ENCODE measurements at regions not wholly inside any gene's neighbourhood (a gene's known extent, or its start where the extent isn't known, plus 50 kb on each side); places are given as distances from the start of the nearest gene placed in this dataset.

GRCh38 chr6:9999796-10000195 lies 415.1 kb downstream of the TFAP2A start:
- TF ChIP-seq CEBPB (IDR thresholded peaks at IDR 0.05) (no peak), YY1 (IDR thresholded peaks at IDR 0.05; ENCODE audit: low read depth) (no peak), FOXM1 (IDR thresholded peaks at IDR 0.05; ENCODE audit: borderline replicate concordance, low read depth) (no peak), MAX (IDR thresholded peaks at IDR 0.05) (no peak), TAF1 (IDR thresholded peaks at IDR 0.05; ENCODE audit: low read depth) (no peak), TEAD4 (IDR thresholded peaks at IDR 0.05) (no peak), TCF12 (IDR thresholded peaks at IDR 0.05; ENCODE audit: low read depth) (no peak), EGR1 (IDR thresholded peaks at IDR 0.05) (no peak), REST (IDR thresholded peaks at IDR 0.05; ENCODE audit: low read depth) (no peak), USF1 (IDR thresholded peaks at IDR 0.05) (no peak), CREB1 (IDR thresholded peaks at IDR 0.05; ENCODE audit: low read depth) (no peak), EP300 (IDR thresholded peaks at IDR 0.05; ENCODE audit: borderline replicate concordance) (no peak), NFIC (IDR thresholded peaks at IDR 0.05) (no peak), RAD21 (IDR thresholded peaks at IDR 0.05; ENCODE audit: low read depth) (no peak)

GRCh38 chr6:9986273-9986672 lies 428.6 kb downstream of the TFAP2A start:
- no peak for TF ChIP-seq USF1 (IDR thresholded peaks at IDR 0.05)
- no peak for TF ChIP-seq CEBPB (IDR thresholded peaks at IDR 0.05)
- TF ChIP-seq NFIC (IDR thresholded peaks at IDR 0.05) = no peak
- no peak for TF ChIP-seq RAD21 (IDR thresholded peaks at IDR 0.05; ENCODE audit: low read depth)
- TF ChIP-seq EP300 (IDR thresholded peaks at IDR 0.05; ENCODE audit: borderline replicate concordance) = no peak
- TF ChIP-seq TCF12 (IDR thresholded peaks at IDR 0.05; ENCODE audit: low read depth) = no peak
- no peak for TF ChIP-seq ZBTB7A (IDR thresholded peaks at IDR 0.05; ENCODE audit: low read depth)

- TF ChIP-seq TCF12 (IDR thresholded peaks at IDR 0.05; ENCODE audit: low read depth) (no peak), MAX (IDR thresholded peaks at IDR 0.05) (no peak), REST (IDR thresholded peaks at IDR 0.05; ENCODE audit: low read depth) (no peak), TEAD4 (IDR thresholded peaks at IDR 0.05) (no peak), CEBPB (IDR thresholded peaks at IDR 0.05) (no peak), NFIC (IDR thresholded peaks at IDR 0.05) (no peak), YY1 (IDR thresholded peaks at IDR 0.05; ENCODE audit: low read depth) (no peak), RAD21 (IDR thresholded peaks at IDR 0.05; ENCODE audit: low read depth) (no peak), FOXM1 (IDR thresholded peaks at IDR 0.05; ENCODE audit: borderline replicate concordance, low read depth) (no peak), USF1 (IDR thresholded peaks at IDR 0.05) (no peak), ZBTB7A (IDR thresholded peaks at IDR 0.05; ENCODE audit: low read depth) (no peak), EP300 (IDR thresholded peaks at IDR 0.05; ENCODE audit: borderline replicate concordance) (no peak), EGR1 (IDR thresholded peaks at IDR 0.05) (no peak), TAF1 (IDR thresholded peaks at IDR 0.05; ENCODE audit: low read depth) (no peak), CREB1 (IDR thresholded peaks at IDR 0.05; ENCODE audit: low read depth) (no peak)
Measured at GRCh38 chr6:9985481-9985880, 429.4 kb downstream of the TFAP2A start.

GRCh38 chr6:9984607-9985006 lies 430.3 kb downstream of the TFAP2A start:
- TF ChIP-seq TAF1 (IDR thresholded peaks at IDR 0.05; ENCODE audit: low read depth) = no peak
- TF ChIP-seq CREB1 (IDR thresholded peaks at IDR 0.05; ENCODE audit: low read depth) = no peak
- TF ChIP-seq RAD21 (IDR thresholded peaks at IDR 0.05; ENCODE audit: low read depth) = no peak
- no peak for TF ChIP-seq TEAD4 (IDR thresholded peaks at IDR 0.05)
- TF ChIP-seq ZBTB7A (IDR thresholded peaks at IDR 0.05; ENCODE audit: low read depth) = no peak
- TF ChIP-seq YY1 (IDR thresholded peaks at IDR 0.05; ENCODE audit: low read depth) = no peak
- TF ChIP-seq EP300 (IDR thresholded peaks at IDR 0.05; ENCODE audit: borderline replicate concordance) = no peak
- no peak for TF ChIP-seq FOXM1 (IDR thresholded peaks at IDR 0.05; ENCODE audit: borderline replicate concordance, low read depth)
- TF ChIP-seq EGR1 (IDR thresholded peaks at IDR 0.05) = no peak
- no peak for TF ChIP-seq CEBPB (IDR thresholded peaks at IDR 0.05)
- TF ChIP-seq MAX (IDR thresholded peaks at IDR 0.05) = no peak

- TF ChIP-seq MAX (IDR thresholded peaks at IDR 0.05) (no peak), NFIC (IDR thresholded peaks at IDR 0.05) (no peak), EGR1 (IDR thresholded peaks at IDR 0.05) (no peak), CREB1 (IDR thresholded peaks at IDR 0.05; ENCODE audit: low read depth) (no peak), RAD21 (IDR thresholded peaks at IDR 0.05; ENCODE audit: low read depth) (no peak), TEAD4 (IDR thresholded peaks at IDR 0.05) (no peak), REST (IDR thresholded peaks at IDR 0.05; ENCODE audit: low read depth) (no peak), TCF12 (IDR thresholded peaks at IDR 0.05; ENCODE audit: low read depth) (no peak)
Measured at GRCh38 chr6:9983168-9983567, 431.7 kb downstream of the TFAP2A start.

Measured in Ishikawa (cell line).